GM18861 (cell line): ENCODE measurements at regions not wholly inside any gene's neighbourhood (a gene's known extent, or its start where the extent isn't known, plus 50 kb on each side); places are given as distances from the start of the nearest gene placed in this dataset.
"Not testable (repeated sequence)": the region's sequence is repeated elsewhere in the genome, so short reads cannot be mapped to it uniquely, and the experiment has no call there.

Experiments
- ATAC-seq: cut with Tn5 transposase; IDR thresholded peaks from one replicate; pipeline ENCODE4 v1.9.1; 2021; ENCODE audit not compliant: unreplicated experiment

DNA sequence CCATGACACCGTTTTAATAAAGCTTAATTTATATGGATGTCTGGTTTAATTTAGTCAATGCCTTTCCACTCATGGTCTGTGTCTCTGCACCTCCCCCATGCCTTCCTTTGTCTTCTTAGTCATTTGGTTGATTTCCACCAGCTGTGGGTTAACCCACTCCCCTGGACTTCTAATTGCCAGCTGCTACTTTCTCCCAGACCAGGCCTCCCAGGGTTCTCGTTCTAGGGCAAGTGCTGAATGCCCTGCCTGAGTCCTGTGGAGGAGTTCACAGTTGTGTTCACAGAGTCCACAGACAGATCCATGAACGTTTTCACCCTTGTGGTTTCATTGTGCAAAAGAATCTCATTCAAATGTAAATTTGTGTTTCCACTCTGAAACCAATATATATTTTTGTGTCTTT, 243.4 kb downstream of the NUF2 start:
- no peak for ATAC-seq

DNA sequence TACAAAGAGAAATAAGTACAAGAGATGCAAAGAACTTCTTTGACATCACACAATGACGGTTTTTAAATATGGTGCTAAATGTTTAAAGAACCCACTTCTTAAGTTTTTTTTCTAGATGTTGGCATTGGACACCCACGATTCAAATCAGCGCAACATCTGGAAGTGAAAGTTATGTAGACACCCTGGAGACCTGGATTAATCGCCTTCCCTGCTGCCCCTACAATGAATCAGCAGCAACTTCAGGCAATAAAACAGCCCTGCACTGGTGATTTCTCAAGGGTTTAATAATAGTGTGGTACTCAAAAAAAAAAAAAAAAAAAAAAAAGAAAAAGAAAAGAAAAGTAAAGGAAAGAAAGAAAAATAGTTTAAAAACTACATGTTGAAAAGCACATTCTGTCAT, 248.3 kb downstream of the NUF2 start:
- ATAC-seq = no peak

DNA sequence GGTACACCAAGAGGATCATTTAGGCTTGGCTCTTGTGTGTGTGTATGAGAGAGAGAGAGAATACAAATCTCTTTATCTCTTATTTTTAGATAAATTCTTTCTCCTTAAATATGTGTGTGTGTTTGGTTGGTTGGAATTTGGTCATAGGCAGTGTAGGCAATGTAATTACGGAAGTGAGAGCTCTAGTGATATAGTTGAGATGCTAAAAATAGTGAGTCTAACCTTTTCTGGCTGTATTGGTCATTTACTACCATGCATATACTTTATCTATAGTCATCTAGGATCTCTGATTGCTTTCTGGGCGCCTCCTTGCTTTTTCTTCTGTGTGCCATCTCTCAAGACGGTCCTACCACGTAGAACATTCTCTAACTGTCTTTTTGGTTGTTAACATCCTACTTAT, 250.2 kb downstream of the NUF2 start:
- no peak for ATAC-seq

DNA sequence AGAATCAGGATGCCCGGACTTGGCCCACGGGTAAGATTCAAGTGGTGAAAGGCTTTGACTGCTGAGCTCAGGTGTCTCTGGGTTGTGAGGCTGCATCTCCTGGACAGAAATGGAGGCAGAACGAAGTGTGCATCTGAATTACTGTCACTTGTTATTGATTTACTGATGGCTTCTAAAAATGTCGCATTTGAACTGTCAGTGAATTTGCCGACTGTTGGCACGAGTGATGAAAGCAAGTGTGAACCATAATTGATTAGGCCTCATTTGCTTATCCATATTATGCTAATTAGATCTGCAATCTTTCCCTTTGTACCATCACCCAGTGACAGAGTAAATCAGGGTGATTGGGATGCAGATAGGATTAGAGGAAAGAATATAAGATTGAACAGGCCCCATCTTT, 252.4 kb downstream of the NUF2 start:
- ATAC-seq = no peak

DNA sequence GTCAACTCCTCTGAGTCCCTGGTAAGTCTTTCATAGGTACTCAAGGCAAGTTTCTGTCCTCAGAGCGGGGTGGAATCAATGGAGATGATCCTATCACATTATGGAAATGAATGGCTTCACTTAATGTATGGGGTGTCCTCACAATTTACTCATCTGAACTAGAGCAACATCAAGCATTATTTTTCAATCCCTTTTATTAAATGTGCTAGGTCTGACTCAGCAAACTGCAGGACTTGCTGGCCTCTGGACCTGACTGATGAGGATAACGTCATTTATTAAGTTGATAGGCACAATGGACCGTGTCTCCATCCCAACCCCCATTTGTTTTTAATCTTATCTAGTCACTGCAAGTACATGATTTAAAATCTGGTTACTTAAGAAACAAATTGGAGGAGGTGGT, 259.2 kb downstream of the NUF2 start:
- ATAC-seq = no peak

DNA sequence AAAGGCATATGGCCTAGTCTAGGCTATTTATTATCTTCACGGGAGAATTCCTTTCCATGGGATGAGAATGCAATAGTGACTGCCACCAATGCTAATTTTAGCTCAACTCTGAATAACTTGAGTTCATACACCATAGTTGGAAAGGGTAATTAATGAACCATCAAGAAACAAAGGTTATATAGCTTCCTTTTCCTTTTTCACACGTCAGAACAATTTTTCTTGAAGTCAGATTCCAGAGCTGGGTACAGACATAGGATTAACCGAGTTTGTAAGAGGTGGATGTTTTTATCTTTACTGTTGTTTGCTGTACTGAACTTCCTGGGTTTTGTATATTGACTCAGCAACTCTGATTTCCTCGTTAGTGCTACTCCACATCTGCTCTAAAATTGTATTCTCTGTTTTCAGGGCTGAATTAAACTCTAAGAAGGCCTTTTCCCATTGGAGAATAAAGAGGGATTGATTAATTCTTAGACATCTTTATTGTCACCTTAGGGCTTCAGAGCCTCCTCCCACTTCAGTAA, 262.0 kb downstream of the NUF2 start:
- no peak for ATAC-seq

DNA sequence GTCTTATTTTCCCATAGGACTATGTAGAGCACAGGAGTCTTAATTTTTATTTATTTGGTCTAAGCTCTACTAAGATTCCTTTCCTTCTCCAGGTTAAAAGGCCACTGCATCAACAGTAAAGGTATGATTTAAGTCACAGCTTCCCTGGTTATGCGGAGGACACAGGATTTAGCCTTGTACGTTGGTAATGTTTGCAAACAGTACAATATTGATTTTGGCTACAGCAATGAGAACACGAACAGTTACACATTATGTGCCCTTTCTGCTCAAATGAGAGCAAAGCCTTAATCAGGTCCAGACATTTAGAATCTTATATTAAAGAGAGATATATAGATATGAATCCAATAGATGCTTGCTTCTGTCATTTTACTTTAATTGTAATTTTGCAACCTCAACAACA, 264.0 kb downstream of the NUF2 start:
- no peak for ATAC-seq

DNA sequence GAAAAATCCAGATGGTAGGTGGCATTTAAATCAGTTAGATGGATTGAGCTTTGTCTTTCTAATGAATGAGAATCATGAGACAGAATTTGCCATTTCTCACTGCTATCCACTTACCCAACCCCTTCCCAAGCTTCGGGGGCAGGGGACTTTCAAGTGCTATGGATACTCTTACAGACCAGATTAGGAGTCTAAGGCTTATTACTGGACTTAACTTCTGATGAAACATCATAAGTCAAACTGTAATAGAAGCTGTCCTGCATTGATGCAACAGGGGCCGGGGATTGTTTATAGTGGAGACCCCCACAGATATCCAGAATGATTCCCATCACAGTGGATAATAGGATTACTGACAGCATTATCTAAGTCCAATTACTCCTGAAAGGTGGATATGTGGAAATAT, 267.0 kb downstream of the NUF2 start:
- no peak for ATAC-seq

DNA sequence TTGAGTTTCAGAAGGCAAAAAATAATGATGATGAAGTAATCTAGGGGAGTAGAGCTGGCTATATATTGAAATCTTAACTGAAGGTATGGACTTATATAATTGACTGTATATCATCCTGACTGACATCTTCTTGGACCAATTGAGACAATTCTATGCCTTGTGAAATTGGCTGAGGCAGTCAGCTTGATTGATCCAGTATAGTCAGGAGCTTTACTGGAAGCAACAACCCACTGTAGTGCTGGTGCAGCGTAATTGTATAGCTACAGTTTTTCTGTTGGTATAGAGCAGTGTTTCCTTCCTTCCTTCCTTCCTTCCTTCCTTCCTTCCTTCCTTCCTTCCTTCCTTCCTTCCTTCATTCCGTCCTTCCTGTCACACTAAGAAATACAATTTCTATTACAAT, 268.0 kb downstream of the NUF2 start:
- ATAC-seq = no peak

DNA sequence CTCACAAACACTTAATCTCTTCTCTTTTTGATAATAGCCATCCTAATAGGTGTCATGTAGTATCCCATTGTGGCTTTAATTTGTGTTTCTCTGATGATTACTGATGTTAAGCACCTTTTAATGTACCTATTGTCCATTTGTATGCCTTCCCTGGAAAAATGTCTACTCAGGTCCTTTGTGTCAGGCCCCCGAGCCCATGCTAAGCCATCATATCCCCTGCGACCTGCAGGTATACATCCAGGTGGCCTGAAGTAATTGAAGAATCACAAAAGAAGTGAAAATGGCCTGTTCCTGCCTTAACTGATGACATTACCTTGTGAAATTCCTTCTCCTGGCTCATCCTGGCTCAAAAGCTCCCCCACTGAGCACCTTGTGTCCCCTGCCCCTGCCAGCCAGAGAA, 269.4 kb downstream of the NUF2 start:
- ATAC-seq = not testable (repeated sequence)

DNA sequence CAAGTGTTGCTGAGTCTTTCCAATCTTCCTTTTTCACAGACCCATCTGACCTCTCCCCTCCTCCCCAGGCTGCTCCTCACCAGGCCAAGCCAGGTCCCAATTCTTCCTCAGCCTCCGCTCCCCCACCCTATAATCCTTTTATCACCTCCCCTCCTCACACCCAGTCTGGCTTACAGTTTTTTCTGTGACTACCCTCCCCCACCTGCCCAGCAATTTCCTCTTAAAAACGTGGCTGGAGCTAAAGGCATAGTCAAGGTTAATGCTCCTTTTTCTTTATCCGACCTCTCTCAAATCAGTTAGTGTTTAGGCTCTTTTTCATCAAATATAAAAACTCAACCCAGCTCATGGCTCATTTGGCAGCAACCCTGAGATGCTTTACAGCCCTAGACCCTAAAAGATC, 270.9 kb downstream of the NUF2 start:
- not testable (repeated sequence) for ATAC-seq

DNA sequence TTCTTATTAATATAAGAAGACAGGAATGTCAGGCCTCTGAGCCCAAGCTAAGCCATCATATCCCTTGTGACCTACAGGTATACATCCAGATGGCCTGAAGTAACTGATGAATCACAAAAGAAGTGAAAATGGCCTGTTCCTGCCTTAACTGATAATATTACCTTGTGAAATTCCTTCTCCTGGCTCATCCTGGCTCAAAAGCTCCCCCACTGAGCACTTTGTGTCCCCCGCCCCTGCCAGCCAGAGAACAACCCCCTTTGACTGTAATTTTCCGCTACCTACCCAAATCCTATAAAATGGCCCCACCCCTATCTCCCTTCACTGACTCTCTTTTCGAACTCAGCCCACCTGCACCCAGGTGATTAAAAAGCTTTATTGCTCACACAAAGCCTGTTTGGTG, 274.4 kb downstream of the NUF2 start:
- not testable (repeated sequence) for ATAC-seq

DNA sequence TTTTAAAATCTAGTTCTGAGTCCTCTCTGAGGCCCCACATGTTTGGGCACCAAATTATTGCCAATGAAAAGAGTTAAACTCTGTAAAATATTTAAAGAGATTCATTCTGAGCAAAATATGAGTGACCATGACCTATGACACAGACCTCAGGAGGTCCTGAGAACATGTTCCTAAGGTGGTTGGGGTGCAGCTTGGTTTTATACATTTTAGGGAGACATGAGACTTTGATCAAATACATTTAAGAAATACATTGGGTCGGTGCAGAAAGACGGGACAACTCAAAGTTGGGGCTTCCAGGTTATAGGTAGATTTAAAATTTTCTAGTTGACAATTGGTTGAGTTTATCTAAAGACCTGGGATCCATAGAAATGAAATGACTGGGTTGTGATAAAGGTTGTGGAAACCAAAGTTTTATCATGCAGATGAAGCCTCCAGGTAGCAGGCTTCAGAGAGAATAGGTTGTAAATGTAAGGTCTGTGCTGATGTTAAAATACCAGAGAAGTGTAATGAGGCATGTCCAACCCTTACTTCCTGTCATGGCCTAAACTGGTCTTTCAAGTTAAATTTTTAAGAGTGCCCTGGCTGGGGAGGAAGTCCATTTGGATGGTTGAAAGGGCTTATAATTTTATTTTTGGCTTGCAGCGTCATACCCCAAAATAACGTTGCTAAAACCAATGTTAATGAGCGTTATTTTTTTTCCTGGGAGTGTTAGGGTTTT, 274.9 kb downstream of the NUF2 start:
- ATAC-seq = peak; percentile 62

DNA sequence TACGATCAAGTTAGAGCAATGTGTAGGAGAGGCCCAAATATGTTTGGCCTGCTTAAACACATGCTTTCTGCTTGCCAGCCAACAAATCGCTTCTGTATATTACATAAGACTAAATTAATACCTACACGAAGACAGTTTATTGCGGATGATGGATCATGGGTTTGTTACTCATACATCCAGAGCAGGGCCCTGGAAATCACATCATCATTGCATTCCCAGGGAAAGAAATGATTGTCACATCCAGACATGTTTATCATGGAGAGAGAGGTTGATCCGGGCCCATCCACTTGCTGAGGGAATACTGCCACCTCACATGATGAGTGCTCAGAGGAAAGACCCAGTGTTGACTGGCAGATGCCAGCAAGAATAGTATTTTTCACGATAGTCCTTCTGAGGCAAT, 282.6 kb downstream of the NUF2 start:
- ATAC-seq = no peak

DNA sequence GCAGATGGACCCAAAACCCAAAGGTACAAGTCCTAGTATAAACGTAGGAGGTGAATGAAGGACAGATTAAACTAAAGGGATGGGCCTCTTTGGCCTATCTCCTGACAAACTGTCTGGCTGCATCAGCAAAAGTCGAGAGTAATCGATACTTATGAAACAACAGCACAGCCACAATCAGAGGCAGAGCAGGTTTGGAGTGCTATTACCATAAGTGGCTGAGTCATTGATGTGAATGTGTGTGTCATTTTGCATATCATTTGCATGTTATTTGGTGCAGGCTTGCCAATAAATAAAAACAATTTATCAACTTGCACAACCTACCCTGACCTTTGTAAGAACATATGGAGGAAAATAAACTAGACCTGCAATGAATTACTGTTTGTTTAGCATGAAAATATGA, 283.1 kb downstream of the NUF2 start:
- no peak for ATAC-seq

DNA sequence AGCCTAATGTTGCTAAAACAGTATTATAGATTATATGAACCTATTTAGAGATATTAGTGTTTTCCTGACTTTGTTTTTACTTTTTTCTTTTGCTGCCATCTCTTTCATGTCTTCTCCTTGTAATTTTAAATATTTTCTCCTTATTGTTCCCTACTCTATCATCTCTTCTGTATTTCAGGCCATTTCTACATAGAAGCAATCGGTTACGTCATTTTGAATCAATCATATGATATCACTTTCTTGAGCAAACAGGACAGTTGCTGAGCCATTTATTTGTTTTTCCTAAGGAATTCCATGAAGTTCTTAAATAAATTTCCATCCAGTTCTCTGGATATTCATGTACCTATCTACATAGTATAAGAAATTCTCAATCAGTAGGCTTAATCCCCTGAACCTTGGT, 287.2 kb downstream of the NUF2 start:
- no peak for ATAC-seq

DNA sequence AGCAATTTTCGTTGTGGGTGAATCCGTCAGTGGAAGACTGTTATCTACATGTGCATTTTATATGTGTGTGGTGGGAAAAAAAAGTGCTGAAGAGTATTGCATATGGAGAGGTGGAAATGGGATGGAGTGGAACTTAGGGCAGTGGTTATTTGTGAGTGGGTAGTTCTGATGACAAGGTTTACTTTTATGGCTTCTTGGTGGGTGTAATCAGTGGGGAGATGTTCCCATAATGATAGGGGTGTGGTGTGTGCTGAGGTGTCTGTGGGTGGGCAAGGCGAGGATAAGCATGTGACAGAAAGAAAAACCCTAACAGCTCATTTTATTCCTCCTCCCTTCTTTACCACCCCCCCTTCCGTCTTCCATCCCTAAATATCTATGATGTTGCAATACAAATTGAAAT, 288.1 kb downstream of the NUF2 start:
- ATAC-seq = no peak

DNA sequence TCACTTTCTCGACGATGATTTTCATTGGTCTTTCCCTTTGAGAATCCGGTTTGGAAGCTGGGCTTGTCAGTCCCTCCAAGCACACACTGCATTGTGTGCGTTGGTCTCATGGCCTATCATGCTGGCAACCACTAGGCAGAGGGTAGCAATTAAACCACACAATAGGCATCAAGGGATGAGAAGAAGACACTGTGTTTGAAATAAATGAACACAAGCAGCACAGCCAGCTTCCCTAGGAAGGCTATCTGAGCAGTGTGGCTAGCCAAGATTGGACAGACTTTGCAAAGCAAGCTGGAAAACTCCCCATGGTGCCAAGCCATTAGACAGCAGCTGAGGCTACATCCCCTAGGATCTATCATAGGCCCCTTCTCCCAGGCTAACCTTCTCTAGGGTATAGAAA, 288.7 kb downstream of the NUF2 start:
- no peak for ATAC-seq

DNA sequence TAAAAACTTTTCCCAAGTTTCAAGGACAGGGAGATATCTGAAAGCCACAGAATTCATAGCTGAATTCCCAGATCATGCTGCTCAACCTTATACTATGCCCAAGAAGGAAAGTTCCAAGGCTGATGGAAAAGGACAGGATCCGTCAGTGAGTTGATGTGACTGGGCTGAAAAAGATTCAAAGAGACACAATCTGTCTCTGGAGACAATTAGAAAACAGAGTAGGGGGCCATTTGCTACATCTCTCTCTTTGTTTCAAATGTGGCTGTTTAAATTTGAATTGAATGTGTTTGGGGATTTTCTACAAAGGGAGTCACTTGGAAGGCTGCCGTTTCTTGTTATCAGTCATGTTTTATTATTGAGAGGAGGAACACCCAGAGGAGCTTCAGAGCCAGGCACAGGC, 292.6 kb downstream of the NUF2 start:
- no peak for ATAC-seq

DNA sequence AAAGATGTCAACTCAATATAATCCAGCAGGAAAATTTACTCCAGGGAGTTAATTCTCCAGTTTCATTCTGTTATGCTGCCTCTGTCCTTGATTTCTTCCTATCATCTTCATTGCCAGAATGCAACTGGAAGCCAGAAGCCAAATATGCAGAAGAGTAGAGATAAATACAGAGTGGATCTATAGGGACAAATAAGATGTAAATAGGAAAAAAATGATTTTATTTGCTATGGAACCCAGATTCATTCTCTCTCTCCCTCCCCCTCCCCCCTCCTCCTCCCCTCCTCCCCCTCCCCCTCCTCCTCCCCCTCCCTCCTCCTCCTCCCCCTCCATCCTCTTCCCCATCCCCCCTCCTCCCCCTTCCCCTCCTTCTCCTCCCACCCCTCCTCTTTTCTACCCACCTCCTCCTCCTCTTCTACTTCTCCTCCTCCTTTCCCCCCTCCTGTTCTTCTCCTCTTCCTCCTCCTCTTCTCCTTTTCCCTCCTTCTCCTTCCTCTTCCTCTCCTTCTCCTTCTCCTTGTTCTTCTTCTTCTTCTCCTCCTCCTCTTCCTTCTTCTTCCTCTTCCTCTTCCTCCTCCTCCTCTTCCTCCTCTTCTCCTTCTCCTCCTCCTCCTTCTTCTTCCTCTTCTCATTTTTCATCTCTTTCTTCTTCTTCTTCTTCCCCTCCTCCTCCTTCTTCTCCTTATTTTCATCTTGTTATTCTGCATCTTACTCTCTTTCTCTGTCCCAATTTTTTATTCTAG, 306.4 kb downstream of the NUF2 start:
- ATAC-seq = no peak

DNA sequence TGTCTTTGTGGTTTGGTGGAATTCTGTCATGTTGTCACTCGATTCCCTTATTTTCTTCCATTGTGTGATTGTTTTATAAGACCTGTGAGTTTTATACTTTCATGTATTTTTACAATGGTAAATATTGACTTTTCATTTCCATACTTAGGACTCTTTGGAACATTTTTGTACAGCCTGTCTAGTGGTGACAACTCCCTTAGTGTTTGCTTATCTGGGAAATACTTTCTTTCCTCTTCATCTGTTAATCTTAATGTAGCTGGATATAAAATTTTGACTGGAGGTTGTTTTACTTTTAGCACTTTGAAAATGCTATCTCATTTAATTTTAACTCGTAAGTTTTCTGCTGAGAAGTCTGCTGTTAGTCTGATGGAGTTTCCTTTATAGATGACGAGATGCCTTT, 310.5 kb downstream of the NUF2 start:
- no peak for ATAC-seq

DNA sequence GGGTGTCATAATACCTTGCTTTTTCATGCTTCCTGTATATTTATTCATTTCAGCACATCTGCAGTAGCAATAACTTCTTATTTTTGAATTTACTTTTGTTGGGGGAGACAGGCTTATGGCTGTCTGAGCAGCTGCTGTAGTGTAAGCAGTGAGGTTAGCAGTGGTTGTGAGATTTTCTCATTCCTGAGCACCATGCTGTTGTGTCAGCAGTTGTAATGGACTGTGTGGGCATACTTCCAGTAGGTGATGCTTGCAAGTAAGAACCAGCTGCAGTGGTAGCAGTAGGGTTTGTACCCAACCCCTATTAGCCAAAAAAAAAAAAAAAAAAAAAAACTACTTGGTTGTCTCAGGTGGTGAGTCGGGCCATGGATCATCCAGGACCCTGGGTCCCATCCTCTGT, 311.6 kb downstream of the NUF2 start:
- no peak for ATAC-seq

DNA sequence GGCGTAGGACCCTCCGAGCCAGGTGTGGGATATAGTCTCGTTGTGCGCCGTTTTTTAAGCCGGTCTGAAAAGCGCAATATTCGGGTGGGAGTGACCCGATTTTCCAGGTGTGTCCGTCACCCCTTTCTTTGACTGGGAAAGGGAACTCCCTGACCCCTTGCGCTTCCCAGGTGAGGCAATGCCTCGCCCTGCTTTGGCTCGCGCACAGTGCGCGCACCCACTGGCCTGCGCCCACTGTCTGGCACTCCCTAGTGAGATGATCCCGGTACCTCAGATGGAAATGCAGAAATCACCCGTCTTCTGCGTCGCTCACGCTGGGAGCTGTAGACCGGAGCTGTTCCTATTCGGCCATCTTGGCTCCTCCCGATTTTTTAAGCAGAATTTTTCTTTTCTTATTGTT, 323.9 kb downstream of the NUF2 start:
- not testable (repeated sequence) for ATAC-seq
